ENCODE measurements at regions not wholly inside any gene's neighbourhood (a gene's known extent, or its start where the extent isn't known, plus 50 kb on each side); places are given as distances from the start of the nearest gene placed in this dataset.

DNA sequence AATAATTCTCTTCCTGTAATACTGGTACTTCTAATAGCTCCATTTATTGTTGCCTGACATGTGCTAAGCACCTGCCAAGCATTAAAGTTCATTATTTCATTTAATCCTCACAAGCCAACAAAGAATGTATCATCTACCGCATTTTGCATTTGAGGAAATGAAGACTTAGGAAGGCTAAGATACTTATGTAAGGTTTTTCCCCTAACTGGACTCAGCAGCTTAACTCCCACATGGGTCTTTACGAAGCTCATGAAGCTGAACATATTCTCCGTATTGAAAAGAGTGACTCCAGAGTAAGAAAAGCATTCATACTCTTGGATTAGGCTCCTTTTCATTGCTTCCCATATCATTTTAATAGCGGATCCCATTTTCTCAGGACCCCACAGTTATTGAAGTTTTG lies 155.7 kb upstream of the TMEM72 start:
- DNase-seq = no peak
- no peak overlapping the region for H4K12ac ChIP-seq (ENCODE audit: low read depth, low read length)
- WGBS (ENCODE audit: extremely low coverage, insufficient coverage, insufficient read length) = no CpG with 5 or more reads among the region's 4 CpGs
- no peak overlapping the region for H2BK5ac ChIP-seq (ENCODE audit: low read depth, low read length, poor library complexity)
- H3K4ac ChIP-seq (ENCODE audit: low read depth, low read length) = no peak overlapping the region
- no peak overlapping the region for H4K8ac ChIP-seq (ENCODE audit: low read depth, low read length)
- no peaks in the 10 kb centered on the region for H3K9me3 ChIP-seq (ENCODE audit: insufficient read depth, low read depth, low read length)
- H3K27me3 ChIP-seq (ENCODE audit: insufficient read depth, low read length) = no peaks in the 10 kb centered on the region
- H3K4me1 ChIP-seq (ENCODE audit: control insufficient read depth in 1 of 2, insufficient read depth in 2 of 2, low read length in 2 of 2) = peaks cover 8 to 9% of the 10 kb centered on the region in 2 experiments
- no peak overlapping the region for H3K18ac ChIP-seq (ENCODE audit: low read length)
- H3K23ac ChIP-seq (ENCODE audit: low read length) = no peak overlapping the region
- no peak overlapping the region for H3K14ac ChIP-seq (ENCODE audit: low read length)
- H2AK5ac ChIP-seq (ENCODE audit: low read length) = no peak overlapping the region
- H3K36me3 ChIP-seq (ENCODE audit: control insufficient read depth in 1 of 2, insufficient read depth in 2 of 2, low read length in 2 of 2) = no peaks in the 10 kb centered on the region
- no peak overlapping the region for H3K9ac ChIP-seq (ENCODE audit: low read length)
- no peak overlapping the region for H3K4me2 ChIP-seq (ENCODE audit: low read length)
- no peaks in the 10 kb centered on the region for H3K79me2 ChIP-seq (ENCODE audit: control insufficient read depth, insufficient read depth, low read length, poor library complexity)
- H3K27ac ChIP-seq (ENCODE audit: low read depth, low read length) = no peak overlapping the region
- H4K91ac ChIP-seq (ENCODE audit: low read depth, low read length) = no peak overlapping the region
- H2BK12ac ChIP-seq (ENCODE audit: low read length) = no peak overlapping the region
- H3K4me3 ChIP-seq (ENCODE audit: low read depth, low read length) = no peak overlapping the region
- no peak overlapping the region for H2AFZ ChIP-seq (ENCODE audit: insufficient read depth, low read length, poor library complexity)
- no peaks in the 10 kb centered on the region for H3K79me1 ChIP-seq (ENCODE audit: low read length)
- H2BK120ac ChIP-seq (ENCODE audit: insufficient read depth, low read length, poor library complexity) = no peak overlapping the region

DNA sequence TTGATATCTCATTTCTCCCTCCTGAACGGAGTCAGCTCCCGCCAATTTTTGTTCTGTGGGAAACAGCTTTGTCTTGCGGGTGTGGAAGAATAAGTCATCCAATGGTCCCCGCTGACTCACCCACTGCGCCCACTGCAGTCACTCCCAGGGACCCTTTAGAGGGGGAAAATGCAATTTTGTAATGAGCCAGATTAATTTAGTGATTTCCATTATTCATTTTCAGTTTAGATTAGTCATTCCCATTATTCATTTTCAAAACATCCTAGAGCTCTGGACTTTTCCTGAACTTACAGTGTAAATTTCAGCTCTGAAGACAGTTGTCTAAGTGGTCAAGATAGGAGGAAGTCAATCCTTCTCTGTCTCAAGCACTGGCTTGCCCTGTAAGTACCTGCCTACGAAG lies 154.9 kb upstream of the TMEM72 start:
- Histone ChIP-seq H3K14ac (ENCODE audit: low read length) (no peak overlapping the region), H3K27ac (ENCODE audit: low read depth, low read length) (no peak overlapping the region), H4K91ac (ENCODE audit: low read depth, low read length) (no peak overlapping the region), H3K27me3 (ENCODE audit: insufficient read depth, low read length) (no peaks in the 10 kb centered on the region), H4K12ac (ENCODE audit: low read depth, low read length) (no peak overlapping the region), H3K23ac (ENCODE audit: low read length) (no peak overlapping the region), H3K79me1 (ENCODE audit: low read length) (no peaks in the 10 kb centered on the region), H3K4ac (ENCODE audit: low read depth, low read length) (no peak overlapping the region), H2BK12ac (ENCODE audit: low read length) (no peak overlapping the region), H3K36me3 (ENCODE audit: control insufficient read depth in 1 of 2, insufficient read depth in 2 of 2, low read length in 2 of 2) (no peaks in the 10 kb centered on the region), H4K8ac (ENCODE audit: low read depth, low read length) (no peak overlapping the region), H3K9ac (ENCODE audit: low read length) (no peak overlapping the region), H3K79me2 (ENCODE audit: control insufficient read depth, insufficient read depth, low read length, poor library complexity) (no peaks in the 10 kb centered on the region), H3K18ac (ENCODE audit: low read length) (no peak overlapping the region), H2AFZ (ENCODE audit: insufficient read depth, low read length, poor library complexity) (no peak overlapping the region), H3K9me3 (ENCODE audit: insufficient read depth, low read depth, low read length) (no peaks in the 10 kb centered on the region), H3K4me1 (ENCODE audit: control insufficient read depth in 1 of 2, insufficient read depth in 2 of 2, low read length in 2 of 2) (peaks cover 8 to 9% of the 10 kb centered on the region in 2 experiments), H3K4me3 (ENCODE audit: low read depth, low read length) (no peak overlapping the region), H2BK120ac (ENCODE audit: insufficient read depth, low read length, poor library complexity) (no peak overlapping the region), H3K4me2 (ENCODE audit: low read length) (no peak overlapping the region), H2AK5ac (ENCODE audit: low read length) (no peak overlapping the region), H2BK5ac (ENCODE audit: low read depth, low read length, poor library complexity) (no peak overlapping the region)
- DNase-seq = no peak
- no CpG with 5 or more reads among the region's 6 CpGs for WGBS (ENCODE audit: extremely low coverage, insufficient coverage, insufficient read length)

DNA sequence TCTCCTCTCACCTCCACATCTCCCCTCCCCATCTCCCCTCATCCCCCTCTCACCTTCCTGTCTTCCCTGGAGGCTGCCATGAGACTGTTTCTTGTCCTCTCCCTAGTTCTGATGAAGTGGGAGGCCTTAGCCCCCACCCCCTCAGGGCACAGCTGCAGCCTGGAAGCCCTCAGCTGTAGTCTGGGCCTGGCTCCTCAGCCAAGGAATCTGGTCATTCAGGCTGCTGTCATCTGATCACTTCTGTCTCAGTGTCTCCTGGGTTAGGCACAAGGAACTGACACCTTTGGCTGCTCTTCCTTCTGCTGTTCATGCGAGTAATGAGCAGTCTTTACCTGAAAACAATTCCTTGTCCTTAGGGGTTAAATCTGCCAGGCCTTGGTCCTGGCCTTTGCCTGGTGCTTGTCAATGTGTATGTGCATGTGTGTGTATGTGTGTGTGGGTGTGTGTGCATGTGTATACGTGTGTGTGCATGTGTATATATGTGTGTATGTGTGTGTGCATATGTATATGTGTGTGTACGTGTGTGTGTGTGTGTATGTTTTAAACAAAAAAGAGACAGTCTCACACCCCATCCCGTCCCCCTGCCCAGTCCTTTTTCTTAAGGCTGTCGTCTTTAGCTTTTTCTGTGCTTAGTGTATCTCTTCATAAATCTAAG lies 153.5 kb upstream of the TMEM72 start:
- Histone ChIP-seq H3K79me1 (ENCODE audit: low read length) (no peaks in the 10 kb centered on the region), H3K4ac (ENCODE audit: low read depth, low read length) (no peak overlapping the region), H3K23ac (ENCODE audit: low read length) (no peak overlapping the region), H2BK120ac (ENCODE audit: insufficient read depth, low read length, poor library complexity) (no peak overlapping the region), H3K9me3 (ENCODE audit: insufficient read depth, low read depth, low read length) (no peaks in the 10 kb centered on the region), H2BK5ac (ENCODE audit: low read depth, low read length, poor library complexity) (no peak overlapping the region), H3K18ac (ENCODE audit: low read length) (no peak overlapping the region), H3K36me3 (ENCODE audit: control insufficient read depth in 1 of 2, insufficient read depth in 2 of 2, low read length in 2 of 2) (no peaks in the 10 kb centered on the region), H3K27me3 (ENCODE audit: insufficient read depth, low read length) (no peaks in the 10 kb centered on the region), H3K4me1 (ENCODE audit: control insufficient read depth in 1 of 2, insufficient read depth in 2 of 2, low read length in 2 of 2) (peaks cover 8 to 9% of the 10 kb centered on the region in 2 experiments), H3K14ac (ENCODE audit: low read length) (no peak overlapping the region), H2AFZ (ENCODE audit: insufficient read depth, low read length, poor library complexity) (no peak overlapping the region), H2AK5ac (ENCODE audit: low read length) (no peak overlapping the region), H4K91ac (ENCODE audit: low read depth, low read length) (no peak overlapping the region), H3K27ac (ENCODE audit: low read depth, low read length) (peak overlapping the region; percentile 1), H4K12ac (ENCODE audit: low read depth, low read length) (no peak overlapping the region), H4K8ac (ENCODE audit: low read depth, low read length) (no peak overlapping the region), H2BK12ac (ENCODE audit: low read length) (peak overlapping the region; percentile 14), H3K4me2 (ENCODE audit: low read length) (no peak overlapping the region), H3K79me2 (ENCODE audit: control insufficient read depth, insufficient read depth, low read length, poor library complexity) (no peaks in the 10 kb centered on the region), H3K9ac (ENCODE audit: low read length) (no peak overlapping the region), H3K4me3 (ENCODE audit: low read depth, low read length) (no peak overlapping the region)
- WGBS (ENCODE audit: extremely low coverage, insufficient coverage, insufficient read length) = no CpG with 5 or more reads among the region's 5 CpGs
- DNase-seq = peak in 1 of 2 donors; percentile 29

DNA sequence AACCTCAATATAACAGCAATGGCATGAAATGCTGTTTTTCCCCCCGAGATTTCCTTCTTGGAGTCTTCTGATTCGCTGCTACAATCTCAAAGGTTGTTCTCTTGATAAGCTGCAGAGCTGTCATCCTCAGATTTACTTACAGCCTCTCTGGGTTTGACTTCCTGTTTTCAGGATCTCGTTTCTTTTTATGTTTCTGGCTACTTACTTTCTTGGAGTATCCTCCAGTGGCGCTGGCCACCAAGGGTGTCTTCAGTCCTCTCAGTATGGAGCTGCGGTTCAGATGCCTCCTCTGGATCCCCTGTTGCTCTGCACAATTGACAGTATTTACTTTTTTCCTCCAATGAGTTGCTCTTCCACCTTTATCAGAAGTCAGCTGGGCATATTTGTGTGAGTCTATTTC lies 152.0 kb upstream of the TMEM72 start:
- no peak overlapping the region for H3K4me2 ChIP-seq (ENCODE audit: low read length)
- no peak overlapping the region for H2AFZ ChIP-seq (ENCODE audit: insufficient read depth, low read length, poor library complexity)
- no peaks in the 10 kb centered on the region for H3K27me3 ChIP-seq (ENCODE audit: insufficient read depth, low read length)
- H3K9ac ChIP-seq (ENCODE audit: low read length) = no peak overlapping the region
- no peaks in the 10 kb centered on the region for H3K79me2 ChIP-seq (ENCODE audit: control insufficient read depth, insufficient read depth, low read length, poor library complexity)
- H3K23ac ChIP-seq (ENCODE audit: low read length) = no peak overlapping the region
- H3K4ac ChIP-seq (ENCODE audit: low read depth, low read length) = no peak overlapping the region
- H3K14ac ChIP-seq (ENCODE audit: low read length) = no peak overlapping the region
- no peak for DNase-seq
- H2BK5ac ChIP-seq (ENCODE audit: low read depth, low read length, poor library complexity) = no peak overlapping the region
- H3K18ac ChIP-seq (ENCODE audit: low read length) = no peak overlapping the region
- peaks cover 8 to 9% of the 10 kb centered on the region in 2 experiments for H3K4me1 ChIP-seq (ENCODE audit: control insufficient read depth in 1 of 2, insufficient read depth in 2 of 2, low read length in 2 of 2)
- no peaks in the 10 kb centered on the region for H3K9me3 ChIP-seq (ENCODE audit: insufficient read depth, low read depth, low read length)
- no peak overlapping the region for H4K91ac ChIP-seq (ENCODE audit: low read depth, low read length)
- H3K27ac ChIP-seq (ENCODE audit: low read depth, low read length) = no peak overlapping the region
- no peaks in the 10 kb centered on the region for H3K36me3 ChIP-seq (ENCODE audit: control insufficient read depth in 1 of 2, insufficient read depth in 2 of 2, low read length in 2 of 2)
- no peak overlapping the region for H2BK120ac ChIP-seq (ENCODE audit: insufficient read depth, low read length, poor library complexity)
- no peak overlapping the region for H4K8ac ChIP-seq (ENCODE audit: low read depth, low read length)
- H2AK5ac ChIP-seq (ENCODE audit: low read length) = no peak overlapping the region
- H4K12ac ChIP-seq (ENCODE audit: low read depth, low read length) = no peak overlapping the region
- no peaks in the 10 kb centered on the region for H3K79me1 ChIP-seq (ENCODE audit: low read length)
- H2BK12ac ChIP-seq (ENCODE audit: low read length) = no peak overlapping the region
- WGBS (ENCODE audit: extremely low coverage, insufficient coverage, insufficient read length) = no CpG with 5 or more reads among the region's 5 CpGs
- no peak overlapping the region for H3K4me3 ChIP-seq (ENCODE audit: low read depth, low read length)

Data from trophoblast cell (in vitro differentiated cells and primary cell).